Cardiac fibroblast (primary cell): ENCODE measurements at regions not wholly inside any gene's neighbourhood (a gene's known extent, or its start where the extent isn't known, plus 50 kb on each side); places are given as distances from the start of the nearest gene placed in this dataset.
A peak's percentile ranks its signal among the peaks of the same experiment; 100 is the strongest.
"Not testable (repeated sequence)": the region's sequence is repeated elsewhere in the genome, so short reads cannot be mapped to it uniquely, and the experiment has no call there.

Source experiments
- DNase-seq, 2 donors: peaks; one replicate each; pipeline versions ENCODE4 v3.0.0 to v3.0.0-alpha.2; 2010; ENCODE audit warnings: low read depth in 2 of 2
- H3K4me3 ChIP-seq, 2 donors: replicated peaks in 1 of 2; 1 replicate in 1 of 2; 2 replicates in 1 of 2; pipeline ENCODE4 v1.5.1; 2011; ENCODE audit warnings: low read depth in 2 of 2, low read length in 2 of 2, mild to moderate bottlenecking in 2 of 2, moderate library complexity in 1 of 2
- CTCF ChIP-seq: IDR thresholded peaks from one replicate; pipeline ENCODE4 v1.5.1; 2011; ENCODE audit warnings: low read depth, mild to moderate bottlenecking, low read length, inconsistent platforms

GRCh38 chr6:139703780-139704179, 329.3 kb upstream of the CITED2 start:
- no peak for TF ChIP-seq CTCF
- no peak overlapping the region for H3K4me3 ChIP-seq
- no peak for DNase-seq

GRCh38 chr6:139702706-139703105, 328.3 kb upstream of the CITED2 start:
- TF ChIP-seq CTCF = no peak
- no peak for DNase-seq
- H3K4me3 ChIP-seq = no peak overlapping the region

GRCh38 chr6:139701695-139702094, 327.2 kb upstream of the CITED2 start:
- no peak for TF ChIP-seq CTCF
- no peak overlapping the region for H3K4me3 ChIP-seq
- no peak for DNase-seq

- no peak overlapping the region for H3K4me3 ChIP-seq
- TF ChIP-seq CTCF = no peak
- no peak for DNase-seq
Measured at GRCh38 chr6:139701003-139701402, 326.6 kb upstream of the CITED2 start.

- no peak for DNase-seq
- no peak for TF ChIP-seq CTCF
- no peak overlapping the region for H3K4me3 ChIP-seq
Measured at GRCh38 chr6:139699911-139700310, 325.5 kb upstream of the CITED2 start.

GRCh38 chr6:139699335-139699734, 324.9 kb upstream of the CITED2 start:
- DNase-seq = peak; percentile 74 to 86
- H3K4me3 ChIP-seq = no peak overlapping the region
- TF ChIP-seq CTCF = no peak

GRCh38 chr6:139698526-139699176, 324.2 kb upstream of the CITED2 start:
- DNase-seq = peak; percentile 43 to 65
- no peak for TF ChIP-seq CTCF

GRCh38 chr6:139697856-139698255, 323.4 kb upstream of the CITED2 start:
- not testable (repeated sequence) for DNase-seq, H3K4me3 ChIP-seq

More at GRCh38 chr6:139698526-139699176, 324.2 kb upstream of the CITED2 start:
- H3K4me3 ChIP-seq = no peak overlapping the region

- not testable (repeated sequence) for DNase-seq, H3K4me3 ChIP-seq
Measured at GRCh38 chr6:139696991-139697390, 322.5 kb upstream of the CITED2 start.
